ENCODE measurements at regions not wholly inside any gene's neighbourhood (a gene's known extent, or its start where the extent isn't known, plus 50 kb on each side); places are given as distances from the start of the nearest gene placed in this dataset.

GRCh38 chr1:43077273-43077672 is 94.8 kb downstream of the EBNA1BP2 start:
- H3K27me3 ChIP-seq, result no peaks in the 10 kb centered on the region
- H3K4me1 ChIP-seq, result no peaks in the 10 kb centered on the region
- ATAC-seq (no peak), DNase-seq (no peak)
- TF ChIP-seq, protein P1, sequence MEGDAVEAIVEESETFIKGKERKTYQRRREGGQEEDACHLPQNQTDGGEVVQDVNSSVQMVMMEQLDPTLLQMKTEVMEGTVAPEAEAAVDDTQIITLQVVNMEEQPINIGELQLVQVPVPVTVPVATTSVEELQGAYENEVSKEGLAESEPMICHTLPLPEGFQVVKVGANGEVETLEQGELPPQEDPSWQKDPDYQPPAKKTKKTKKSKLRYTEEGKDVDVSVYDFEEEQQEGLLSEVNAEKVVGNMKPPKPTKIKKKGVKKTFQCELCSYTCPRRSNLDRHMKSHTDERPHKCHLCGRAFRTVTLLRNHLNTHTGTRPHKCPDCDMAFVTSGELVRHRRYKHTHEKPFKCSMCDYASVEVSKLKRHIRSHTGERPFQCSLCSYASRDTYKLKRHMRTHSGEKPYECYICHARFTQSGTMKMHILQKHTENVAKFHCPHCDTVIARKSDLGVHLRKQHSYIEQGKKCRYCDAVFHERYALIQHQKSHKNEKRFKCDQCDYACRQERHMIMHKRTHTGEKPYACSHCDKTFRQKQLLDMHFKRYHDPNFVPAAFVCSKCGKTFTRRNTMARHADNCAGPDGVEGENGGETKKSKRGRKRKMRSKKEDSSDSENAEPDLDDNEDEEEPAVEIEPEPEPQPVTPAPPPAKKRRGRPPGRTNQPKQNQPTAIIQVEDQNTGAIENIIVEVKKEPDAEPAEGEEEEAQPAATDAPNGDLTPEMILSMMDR (IDR thresholded peaks at IDR 0.05), result no peak
- H3K4me3 ChIP-seq, result no peak overlapping the region
- H3K36me3 ChIP-seq, result no peaks in the 10 kb centered on the region
- intact Hi-C loops (cut with DNase I), result loop anchor here in 5 of 10 donors (5.0 to 10.0 kb wide), 4 partner anchors 292 to 502 kb away; partner anchors contain the start of gene TMEM269 (in 1 of the 5)
- H3K27ac ChIP-seq, result no peak overlapping the region
- 75 to 76% methylated on average over 6 of the region's 6 CpGs for WGBS, 2 donors
- no peaks in the 10 kb centered on the region for H3K9me3 ChIP-seq

- Histone ChIP-seq H3K9me3 (no peaks in the 10 kb centered on the region), H3K36me3 (no peaks in the 10 kb centered on the region), H3K4me3 (no peak overlapping the region), H3K4me1 (no peaks in the 10 kb centered on the region), H3K27ac (no peak overlapping the region), H3K27me3 (no peaks in the 10 kb centered on the region)
- TF ChIP-seq, protein P1 (IDR thresholded peaks at IDR 0.05), result no peak
- WGBS, 2 donors, result 92 to 95% methylated on average over 2 of the region's 2 CpGs
- intact Hi-C loops (cut with DNase I), result loop anchor here in 8 of 10 donors (1.0 to 10.0 kb wide), 6 partner anchors 290 to 500 kb away; partner anchors contain the start of gene TMEM269 (in 1 of the 8)
- ATAC-seq (no peak), DNase-seq (no peak)
These were observed 97.4 kb downstream of the EBNA1BP2 start for GRCh38 chr1:43074709-43075108.

DNA sequence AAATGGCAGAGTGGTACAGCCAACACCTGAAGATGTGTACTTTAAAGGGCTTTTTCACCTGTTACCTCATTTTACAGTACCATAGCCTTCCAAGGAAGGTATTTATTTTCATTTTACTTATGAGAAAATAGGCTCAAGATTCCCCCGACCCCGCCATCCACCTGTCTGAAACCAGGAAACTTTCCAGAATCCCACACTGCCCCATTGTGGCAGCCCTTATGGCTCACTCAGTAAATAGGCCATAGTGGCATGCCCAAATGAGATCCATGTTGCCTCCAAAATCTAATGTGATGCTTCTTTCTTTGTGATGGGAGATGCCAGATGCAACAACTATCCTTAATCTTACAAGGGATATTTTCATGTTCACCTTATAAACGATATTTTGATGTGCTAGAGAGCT is 97.8 kb downstream of the EBNA1BP2 start:
- DNase-seq, result no peak
- 83% methylated on average over 3 of the region's 3 CpGs for WGBS, 2 donors
- H3K27ac ChIP-seq, result no peak overlapping the region
- no peak overlapping the region for H3K4me3 ChIP-seq
- no peaks in the 10 kb centered on the region for H3K4me1 ChIP-seq
- peak in 4 of 8 donors; percentile 45 to 65 (median 54) for ATAC-seq
- H3K9me3 ChIP-seq, result no peaks in the 10 kb centered on the region
- TF ChIP-seq, protein P1 (IDR thresholded peaks at IDR 0.05), result peak in 1 of 9 donors; percentile 25
- no peaks in the 10 kb centered on the region for H3K36me3 ChIP-seq
- no peaks in the 10 kb centered on the region for H3K27me3 ChIP-seq
- intact Hi-C loops (cut with DNase I), result loop anchor here in 8 of 10 donors (1.0 to 10.0 kb wide), 6 partner anchors 289 to 499 kb away; partner anchors contain the start of gene TMEM269 (in 1 of the 8)

DNA sequence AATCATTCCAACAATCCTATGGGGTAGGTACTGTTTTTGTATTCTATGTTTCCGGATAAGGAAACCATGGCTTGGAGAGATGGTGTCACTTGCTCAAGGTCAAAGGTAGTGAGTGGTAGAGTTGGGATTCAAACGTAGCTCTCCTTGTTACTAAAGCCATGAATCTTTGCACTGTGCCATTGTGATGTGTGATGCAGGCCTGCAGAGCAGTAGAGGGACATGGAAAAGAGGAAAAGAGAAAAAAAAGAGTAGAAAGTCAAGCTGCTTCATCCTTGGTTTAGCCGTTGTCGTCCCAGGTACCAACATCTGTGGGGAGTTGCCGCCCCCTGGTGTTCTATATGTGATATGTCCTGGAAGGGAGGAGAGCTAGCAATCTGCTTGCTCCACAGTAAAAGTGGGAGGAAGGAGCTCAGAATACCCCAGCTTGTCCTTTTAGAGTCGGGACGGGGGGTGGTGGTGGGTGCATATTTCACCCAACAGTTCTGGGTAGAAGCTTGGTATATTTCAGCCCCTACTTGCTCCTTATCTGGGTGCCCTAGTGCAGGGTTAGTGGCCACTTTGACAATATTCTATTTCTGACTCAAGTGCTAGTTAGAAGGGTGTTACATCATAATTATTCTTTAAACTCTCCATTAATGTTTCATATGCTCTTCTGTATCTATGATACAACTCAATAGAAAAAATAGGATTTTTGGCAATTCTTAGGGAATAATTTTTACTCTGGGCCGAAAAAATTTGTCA is 98.4 kb downstream of the EBNA1BP2 start:
- TF ChIP-seq, protein P1 (IDR thresholded peaks at IDR 0.05), result peak; percentile 74 to 92 (median 88)
- H3K9me3 ChIP-seq, result no peaks in the 10 kb centered on the region
- ATAC-seq, result peak; percentile 79 to 94 (median 91)
- peak overlapping the region in 1 of 10 donors; percentile 30 for H3K27ac ChIP-seq
- H3K4me3 ChIP-seq, result no peak overlapping the region
- intact Hi-C loops (cut with DNase I), result loop anchor here (1.0 to 10.0 kb wide), 10 partner anchors 160 to 499 kb away; partner anchors contain the start of gene TMEM269 (in 1 of the 10)
- peaks cover 0 to 5% (median 0%) of the 10 kb centered on the region in 7 donors for H3K27me3 ChIP-seq
- WGBS, 2 donors, result 24 to 26% methylated on average over 8 of the region's 8 CpGs
- peak; percentile 45 to 77 for DNase-seq
- peaks cover 0 to 2% (median 0%) of the 10 kb centered on the region in 9 donors for H3K4me1 ChIP-seq
- H3K36me3 ChIP-seq, result no peaks in the 10 kb centered on the region

Data from heart right ventricle (tissue), 16 donors.